Panc1 (cell line): ENCODE measurements at regions not wholly inside any gene's neighbourhood (a gene's known extent, or its start where the extent isn't known, plus 50 kb on each side); places are given as distances from the start of the nearest gene placed in this dataset.

Source experiments
- CTCF ChIP-seq: fragments of 450-650 bp; IDR thresholded peaks from 2 replicates; pipeline ENCODE4 v1.5.1; 2017; ENCODE audit warnings: mild to moderate bottlenecking
- TF ChIP-seq, protein P1 (sequence below), 2 experiments: IDR thresholded peaks; 2 replicates each; pipeline ENCODE4 v1.6.1; 2011 to 2012; ENCODE audit warnings: low read depth in 2 of 2, control low read depth in 1 of 2, low read length in 1 of 2, mild to moderate bottlenecking in 1 of 2, moderate library complexity in 1 of 2; ENCODE audit not compliant: insufficient read depth in 1 of 2

DNA sequence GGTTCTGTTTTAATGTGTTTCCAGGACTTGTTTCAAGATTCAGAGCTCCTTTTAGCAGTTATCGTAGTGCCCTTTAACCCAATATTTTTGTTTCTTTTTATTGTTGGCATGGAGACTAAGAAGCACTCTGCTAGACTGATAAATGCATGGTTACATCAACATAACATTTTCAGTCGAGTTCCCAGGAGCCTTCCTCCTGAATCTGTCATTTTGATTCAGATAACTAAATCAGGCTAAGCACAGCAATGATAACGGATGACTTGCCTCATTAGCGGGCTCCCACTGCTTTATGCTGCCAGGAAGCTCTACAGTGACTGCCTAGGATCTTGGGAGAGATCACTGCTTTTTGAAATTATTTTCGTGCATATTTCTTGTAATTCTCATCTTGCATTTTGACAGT, 772.8 kb upstream of the GJE1 start:
- TF ChIP-seq, protein P1, sequence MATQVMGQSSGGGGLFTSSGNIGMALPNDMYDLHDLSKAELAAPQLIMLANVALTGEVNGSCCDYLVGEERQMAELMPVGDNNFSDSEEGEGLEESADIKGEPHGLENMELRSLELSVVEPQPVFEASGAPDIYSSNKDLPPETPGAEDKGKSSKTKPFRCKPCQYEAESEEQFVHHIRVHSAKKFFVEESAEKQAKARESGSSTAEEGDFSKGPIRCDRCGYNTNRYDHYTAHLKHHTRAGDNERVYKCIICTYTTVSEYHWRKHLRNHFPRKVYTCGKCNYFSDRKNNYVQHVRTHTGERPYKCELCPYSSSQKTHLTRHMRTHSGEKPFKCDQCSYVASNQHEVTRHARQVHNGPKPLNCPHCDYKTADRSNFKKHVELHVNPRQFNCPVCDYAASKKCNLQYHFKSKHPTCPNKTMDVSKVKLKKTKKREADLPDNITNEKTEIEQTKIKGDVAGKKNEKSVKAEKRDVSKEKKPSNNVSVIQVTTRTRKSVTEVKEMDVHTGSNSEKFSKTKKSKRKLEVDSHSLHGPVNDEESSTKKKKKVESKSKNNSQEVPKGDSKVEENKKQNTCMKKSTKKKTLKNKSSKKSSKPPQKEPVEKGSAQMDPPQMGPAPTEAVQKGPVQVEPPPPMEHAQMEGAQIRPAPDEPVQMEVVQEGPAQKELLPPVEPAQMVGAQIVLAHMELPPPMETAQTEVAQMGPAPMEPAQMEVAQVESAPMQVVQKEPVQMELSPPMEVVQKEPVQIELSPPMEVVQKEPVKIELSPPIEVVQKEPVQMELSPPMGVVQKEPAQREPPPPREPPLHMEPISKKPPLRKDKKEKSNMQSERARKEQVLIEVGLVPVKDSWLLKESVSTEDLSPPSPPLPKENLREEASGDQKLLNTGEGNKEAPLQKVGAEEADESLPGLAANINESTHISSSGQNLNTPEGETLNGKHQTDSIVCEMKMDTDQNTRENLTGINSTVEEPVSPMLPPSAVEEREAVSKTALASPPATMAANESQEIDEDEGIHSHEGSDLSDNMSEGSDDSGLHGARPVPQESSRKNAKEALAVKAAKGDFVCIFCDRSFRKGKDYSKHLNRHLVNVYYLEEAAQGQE (IDR thresholded peaks at IDR 0.05; ENCODE audit: insufficient read depth in 1 of 2, low read depth in 2 of 2, low read length in 1 of 2) = no peak
- no peak for TF ChIP-seq CTCF
